Right lobe of liver (tissue), 6 donors: ENCODE measurements at regions not wholly inside any gene's neighbourhood (a gene's known extent, or its start where the extent isn't known, plus 50 kb on each side); places are given as distances from the start of the nearest gene placed in this dataset.

ENCODE experiments used
- ATAC-seq, 4 donors: fragments of 200-7000 bp; cut with Tn5 transposase; one replicate each; pipeline ENCODE4 v1.9.1; 2020; ENCODE audit warnings: mild to moderate bottlenecking in 4 of 4, moderate library complexity in 4 of 4
- DNase-seq, 3 donors: peaks; one replicate each; pipeline ENCODE4 v3.0.0-alpha.2; 2020
- H3K27ac ChIP-seq, 3 donors: fragments of 200-600 bp; one replicate each; pipeline ENCODE4 v1.8.0; 2022
- H3K27me3 ChIP-seq, 2 donors: fragments of 200-600 bp; one replicate each; pipeline ENCODE4 v1.8.0; 2022
- H3K36me3 ChIP-seq, 4 donors: fragments of 200-600 bp; sonication (generic) in 1 of 4; one replicate each; pipeline versions ENCODE4 v1.5.1 to v1.8.0; 2017 to 2022; ENCODE audit warnings: control low read depth in 1 of 4
- H3K4me1 ChIP-seq, 4 donors: fragments of 200-600 bp; sonication (generic) in 1 of 4; one replicate each; pipeline versions ENCODE4 v1.5.1 to v1.8.0; 2017 to 2022; ENCODE audit warnings: control low read depth in 1 of 4
- H3K4me3 ChIP-seq, 3 donors: fragments of 200-600 bp; one replicate each; pipeline ENCODE4 v1.8.0; 2022
- H3K9me3 ChIP-seq, 4 donors: fragments of 200-600 bp; sonication (generic) in 1 of 4; one replicate each; pipeline versions ENCODE4 v1.5.1 to v1.8.0; 2017 to 2022; ENCODE audit warnings: control low read depth in 1 of 4
- CTCF ChIP-seq, 4 donors: fragments of 200-600 bp in 3 of 4; fragments of 450-650 bp in 1 of 4; IDR thresholded peaks; one replicate each; pipeline versions ENCODE4 v1.5.1 to v1.8.0; 2016 to 2022; ENCODE audit warnings: antibody characterized with exemption in 4 of 4, mild to moderate bottlenecking in 2 of 4
- POLR2A ChIP-seq: fragments of 450-650 bp; IDR thresholded peaks from one replicate; pipeline ENCODE4 v1.6.1; 2017; ENCODE audit warnings: antibody characterized with exemption, mild to moderate bottlenecking
- WGBS: methylation state at CpG from one replicate; pipeline ENCODE4 v1.1.6; 2018; ENCODE audit warnings: low coverage, low lambda C conversion rate; ENCODE audit not compliant: insufficient coverage; ENCODE audit errors: missing lambda C conversion rate; 5-methylcytosine and 5-hydroxymethylcytosine counted together
- intact Hi-C, 2 donors: fragments of 100-400 bp; cut with DNase I; formaldehyde crosslinking; loops; one replicate each; pipeline versions ENCODE4 v1.11.2 to v1.14.1; 2022
- donor health status: DM: no; HTN: yes; CAD: no.
- donor health status: DM: no; HTN: no; CAD: no.
- donor health status: DM: no; HTN: no; CAD: no.
- donor health status: DM: no; HTN: yes; CAD: no.
- donor health status: DM: no; HTN: yes; CAD: no.

DNA sequence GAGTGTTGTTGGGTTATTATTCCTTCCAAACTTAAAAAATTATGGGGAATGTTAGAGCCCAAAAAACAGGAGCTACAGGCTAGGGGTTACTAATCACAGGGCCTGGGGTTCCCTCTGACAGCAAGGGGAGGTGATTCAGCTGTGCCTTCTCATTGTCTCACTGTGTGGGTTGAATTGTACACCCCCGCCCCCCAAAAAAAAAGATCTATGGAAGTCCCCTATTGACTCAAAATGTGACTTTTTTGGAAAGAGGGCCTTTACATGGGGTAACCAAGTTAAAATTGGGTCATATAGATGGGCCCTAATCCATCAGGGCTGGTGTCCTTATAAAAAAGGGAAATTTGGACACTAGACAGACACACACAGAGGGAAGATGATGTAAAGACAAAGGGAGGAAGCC, 190.2 kb downstream of the SOX9 start:
- WGBS = 40% methylated on average over 1 of the region's 1 CpG
- no peak for DNase-seq

DNA sequence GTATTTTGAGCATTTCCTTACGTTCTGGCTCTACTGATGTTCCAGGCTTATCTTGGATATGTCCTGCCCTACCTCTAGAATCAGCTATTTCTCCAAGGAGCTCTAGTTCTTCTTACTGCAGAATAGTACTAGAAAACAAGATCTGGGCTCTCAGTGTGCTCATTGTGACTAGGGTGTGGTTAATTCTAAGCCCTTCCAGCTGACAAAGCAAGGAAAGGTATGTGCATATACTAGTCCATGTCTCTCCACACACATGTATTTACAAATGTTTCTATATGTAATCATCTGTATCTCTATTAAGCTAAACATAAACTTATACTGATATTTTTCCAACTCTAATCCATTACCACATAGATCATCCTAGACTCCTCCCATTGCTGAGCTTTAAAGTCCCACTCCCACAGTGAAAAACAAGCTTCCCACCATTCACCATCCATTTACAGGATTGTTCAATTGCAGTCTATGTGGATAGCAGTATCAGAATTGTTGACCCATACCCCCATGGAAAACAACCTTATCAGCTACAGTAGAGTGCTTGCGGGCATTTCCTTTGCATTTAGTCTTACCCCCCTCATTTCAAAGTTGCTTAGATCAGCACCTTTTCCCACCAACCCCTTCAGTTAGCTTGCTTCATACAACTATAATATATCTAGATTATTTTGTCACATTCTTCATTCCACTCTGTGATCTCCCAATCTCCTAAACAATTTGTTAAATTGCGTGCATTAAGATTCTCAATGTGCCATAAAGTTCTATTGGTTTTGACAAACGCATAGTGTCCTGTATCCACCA, 194.5 kb downstream of the SOX9 start:
- no peak for ATAC-seq
- Histone ChIP-seq H3K9me3 (no peaks in the 10 kb centered on the region), H3K27me3 (no peaks in the 10 kb centered on the region), H3K36me3 (no peaks in the 10 kb centered on the region), H3K27ac (no peak overlapping the region), H3K4me1 (no peaks in the 10 kb centered on the region), H3K4me3 (no peak overlapping the region)
- 56% methylated on average over 4 of the region's 4 CpGs for WGBS
- intact Hi-C loops = no loop called here
- TF ChIP-seq POLR2A (no peak), CTCF (IDR thresholded peaks at IDR 0.05) (no peak)
- no peak for DNase-seq

More for the DNA sequence above, 190.2 kb downstream of the SOX9 start:
- no peak for ATAC-seq
- Histone ChIP-seq H3K27me3 (no peaks in the 10 kb centered on the region), H3K9me3 (no peaks in the 10 kb centered on the region), H3K4me1 (no peaks in the 10 kb centered on the region), H3K36me3 (no peaks in the 10 kb centered on the region), H3K27ac (no peak overlapping the region), H3K4me3 (no peak overlapping the region)
- TF ChIP-seq CTCF (IDR thresholded peaks at IDR 0.05) (no peak), POLR2A (no peak)
- intact Hi-C loops = no loop called here

DNA sequence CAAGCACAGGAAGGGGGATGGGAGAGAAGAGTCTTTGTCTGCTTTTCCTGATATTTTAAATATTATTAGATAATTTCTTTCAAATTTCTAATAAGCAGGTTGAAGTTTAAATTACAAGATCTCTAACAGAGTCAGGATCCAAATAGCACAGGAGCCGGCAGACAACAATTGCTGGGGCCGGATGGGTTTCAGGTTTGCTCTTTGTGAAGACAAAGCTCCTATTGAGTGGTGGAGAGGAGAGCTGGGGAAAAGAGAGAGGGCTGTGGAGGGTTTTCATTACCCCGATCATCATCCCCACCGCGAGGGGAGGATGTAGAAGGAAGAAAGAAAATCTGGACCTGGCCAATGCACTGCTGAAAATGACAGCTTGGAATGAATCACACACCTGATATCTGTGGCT, 197.3 kb downstream of the SOX9 start:
- DNase-seq (no peak), ATAC-seq (no peak)
- H3K4me3 ChIP-seq = no peak overlapping the region
- no peaks in the 10 kb centered on the region for H3K27me3 ChIP-seq
- no peaks in the 10 kb centered on the region for H3K4me1 ChIP-seq
- 71% methylated on average over 5 of the region's 5 CpGs for WGBS
- no peaks in the 10 kb centered on the region for H3K36me3 ChIP-seq
- H3K9me3 ChIP-seq = no peaks in the 10 kb centered on the region
- TF ChIP-seq CTCF (IDR thresholded peaks at IDR 0.05) = no peak
- no peak for TF ChIP-seq POLR2A
- no peak overlapping the region for H3K27ac ChIP-seq
- intact Hi-C loops = no loop called here

GRCh38 chr17:72321896-72322295, 201.1 kb downstream of the SOX9 start:
- Histone ChIP-seq H3K4me3 (no peak overlapping the region), H3K4me1 (no peaks in the 10 kb centered on the region), H3K27me3 (no peaks in the 10 kb centered on the region), H3K9me3 (no peaks in the 10 kb centered on the region), H3K27ac (no peak overlapping the region), H3K36me3 (no peaks in the 10 kb centered on the region)
- 63% methylated on average over 4 of the region's 4 CpGs for WGBS
- ATAC-seq (no peak), DNase-seq (no peak)
- no peak for TF ChIP-seq POLR2A
- no peak for TF ChIP-seq CTCF (IDR thresholded peaks at IDR 0.05)
- intact Hi-C loops = no loop called here
